ENCODE measurements at regions not wholly inside any gene's neighbourhood (a gene's known extent, or its start where the extent isn't known, plus 50 kb on each side); places are given as distances from the start of the nearest gene placed in this dataset.
"Not testable (repeated sequence)": the region's sequence is repeated elsewhere in the genome, so short reads cannot be mapped to it uniquely, and the experiment has no call there.

DNA sequence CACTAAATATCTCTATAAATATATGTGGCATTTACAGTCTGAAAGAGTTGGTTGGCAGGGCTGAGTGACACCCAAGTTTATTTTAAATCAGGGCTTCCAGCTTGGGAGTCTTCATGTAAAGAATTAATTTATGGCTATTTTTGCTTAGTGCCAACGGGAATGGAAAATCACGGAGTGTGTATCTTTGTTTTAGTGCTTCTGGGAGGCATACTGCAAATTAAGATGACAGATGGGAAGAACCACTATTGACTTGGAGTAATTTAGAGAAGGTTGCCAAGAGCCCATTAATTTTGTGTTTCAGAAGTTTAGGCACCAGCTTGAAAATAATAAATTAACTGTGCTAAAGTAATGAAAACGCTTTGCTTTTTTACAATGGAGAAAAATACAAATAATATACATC, 135.2 kb downstream of the GPR37 start:
- no peaks in the 10 kb centered on the region for H3K36me3 ChIP-seq (ENCODE audit: insufficient read depth, low read length)
- no peaks in the 10 kb centered on the region for H4K20me1 ChIP-seq (ENCODE audit: insufficient read depth, low read length)
- H3K9ac ChIP-seq (ENCODE audit: low read length): no peak overlapping the region
- H3K27ac ChIP-seq (ENCODE audit: low read depth, low read length, poor library complexity, severe bottlenecking): no peak overlapping the region
- H3K4me1 ChIP-seq (ENCODE audit: insufficient read depth, low read length, severe bottlenecking): no peaks in the 10 kb centered on the region
- no peaks in the 10 kb centered on the region for H3K9me2 ChIP-seq (ENCODE audit: low read depth, low read length)
- H3K9me3 ChIP-seq (ENCODE audit: low read length): peaks cover 3% of the 10 kb centered on the region; the same call in 1 of the 2 replicates
- H3K79me2 ChIP-seq (ENCODE audit: insufficient read depth, low read length): no peaks in the 10 kb centered on the region
- no peak overlapping the region for H3K4me3 ChIP-seq (ENCODE audit: low read depth, low read length, poor library complexity, severe bottlenecking)
- H2AFZ ChIP-seq (ENCODE audit: low read length): no peak overlapping the region
- H3K27me3 ChIP-seq (ENCODE audit: insufficient read depth, low read length): no peaks in the 10 kb centered on the region
- TF ChIP-seq EZH2 (IDR thresholded peaks at IDR 0.05; ENCODE audit: borderline replicate concordance, low read length): no peak
- TF ChIP-seq, protein P1, sequence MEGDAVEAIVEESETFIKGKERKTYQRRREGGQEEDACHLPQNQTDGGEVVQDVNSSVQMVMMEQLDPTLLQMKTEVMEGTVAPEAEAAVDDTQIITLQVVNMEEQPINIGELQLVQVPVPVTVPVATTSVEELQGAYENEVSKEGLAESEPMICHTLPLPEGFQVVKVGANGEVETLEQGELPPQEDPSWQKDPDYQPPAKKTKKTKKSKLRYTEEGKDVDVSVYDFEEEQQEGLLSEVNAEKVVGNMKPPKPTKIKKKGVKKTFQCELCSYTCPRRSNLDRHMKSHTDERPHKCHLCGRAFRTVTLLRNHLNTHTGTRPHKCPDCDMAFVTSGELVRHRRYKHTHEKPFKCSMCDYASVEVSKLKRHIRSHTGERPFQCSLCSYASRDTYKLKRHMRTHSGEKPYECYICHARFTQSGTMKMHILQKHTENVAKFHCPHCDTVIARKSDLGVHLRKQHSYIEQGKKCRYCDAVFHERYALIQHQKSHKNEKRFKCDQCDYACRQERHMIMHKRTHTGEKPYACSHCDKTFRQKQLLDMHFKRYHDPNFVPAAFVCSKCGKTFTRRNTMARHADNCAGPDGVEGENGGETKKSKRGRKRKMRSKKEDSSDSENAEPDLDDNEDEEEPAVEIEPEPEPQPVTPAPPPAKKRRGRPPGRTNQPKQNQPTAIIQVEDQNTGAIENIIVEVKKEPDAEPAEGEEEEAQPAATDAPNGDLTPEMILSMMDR (IDR thresholded peaks at IDR 0.05; ENCODE audit: low read length): no peak
- no peaks in the 10 kb centered on the region for H3F3A ChIP-seq (ENCODE audit: insufficient read depth, low read length)
- H3K4me2 ChIP-seq (ENCODE audit: low read length): no peak overlapping the region

DNA sequence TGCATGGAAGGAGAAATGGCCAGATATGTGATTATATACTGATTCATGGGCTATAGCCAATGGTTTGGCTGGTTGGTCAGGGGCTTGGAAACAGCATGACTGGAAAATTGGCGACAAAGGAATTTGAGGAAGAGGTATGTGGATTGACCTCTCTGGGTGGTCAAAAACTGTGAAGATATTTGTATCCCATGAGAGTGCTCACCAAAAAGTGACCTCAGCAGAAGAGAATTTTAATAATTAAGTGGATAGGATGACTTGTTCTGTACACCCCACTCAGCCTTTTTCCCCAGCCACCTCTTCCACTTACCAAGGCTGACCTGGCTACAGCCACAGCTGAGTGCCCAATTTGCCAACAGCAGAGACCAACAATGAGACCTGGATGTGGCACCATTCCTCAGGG, 146.7 kb downstream of the GPR37 start:
- no peak overlapping the region for H2AFZ ChIP-seq (ENCODE audit: low read length)
- no peak overlapping the region for H3K9ac ChIP-seq (ENCODE audit: low read length)
- no peaks in the 10 kb centered on the region for H3K9me2 ChIP-seq (ENCODE audit: low read depth, low read length)
- H4K20me1 ChIP-seq (ENCODE audit: insufficient read depth, low read length): no peaks in the 10 kb centered on the region
- no peaks in the 10 kb centered on the region for H3K36me3 ChIP-seq (ENCODE audit: insufficient read depth, low read length)
- H3K27me3 ChIP-seq (ENCODE audit: insufficient read depth, low read length): no peaks in the 10 kb centered on the region
- TF ChIP-seq, protein P1 (IDR thresholded peaks at IDR 0.05; ENCODE audit: low read length): no peak
- TF ChIP-seq EZH2 (IDR thresholded peaks at IDR 0.05; ENCODE audit: borderline replicate concordance, low read length): no peak
- no peak overlapping the region for H3K4me2 ChIP-seq (ENCODE audit: low read length)
- no peak overlapping the region for H3K27ac ChIP-seq (ENCODE audit: low read depth, low read length, poor library complexity, severe bottlenecking)
- no peaks in the 10 kb centered on the region for H3K9me3 ChIP-seq (ENCODE audit: low read length)
- no peaks in the 10 kb centered on the region for H3K79me2 ChIP-seq (ENCODE audit: insufficient read depth, low read length)
- H3K4me1 ChIP-seq (ENCODE audit: insufficient read depth, low read length, severe bottlenecking): no peaks in the 10 kb centered on the region
- no peak overlapping the region for H3K4me3 ChIP-seq (ENCODE audit: low read depth, low read length, poor library complexity, severe bottlenecking)
- H3F3A ChIP-seq (ENCODE audit: insufficient read depth, low read length): no peaks in the 10 kb centered on the region

DNA sequence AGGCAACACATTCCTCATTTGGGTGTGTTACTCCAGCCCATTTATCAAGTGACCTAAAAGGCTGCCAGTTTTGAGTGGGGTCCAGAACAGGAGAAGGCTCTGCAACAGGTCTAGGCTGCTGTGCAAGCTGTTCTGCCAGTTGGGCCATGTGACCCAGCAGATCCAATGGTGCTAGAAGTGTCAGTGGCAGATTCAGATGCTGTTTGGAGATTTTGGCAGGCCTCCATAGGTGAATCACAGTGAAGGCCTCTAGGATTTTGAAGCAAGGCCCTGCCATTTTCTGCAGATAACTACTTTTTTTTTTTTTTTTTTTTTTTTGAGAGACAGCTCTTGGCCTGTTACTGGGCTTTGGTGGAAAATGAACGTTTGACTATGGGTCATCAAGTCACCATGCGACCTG, 147.5 kb downstream of the GPR37 start:
- not testable (repeated sequence) for H3K27me3 ChIP-seq (ENCODE audit: insufficient read depth, low read length); H3K36me3 ChIP-seq (ENCODE audit: insufficient read depth, low read length); H2AFZ ChIP-seq (ENCODE audit: low read length); H3K4me2 ChIP-seq (ENCODE audit: low read length); H3K9me3 ChIP-seq (ENCODE audit: low read length); H3K79me2 ChIP-seq (ENCODE audit: insufficient read depth, low read length); H3K9ac ChIP-seq (ENCODE audit: low read length); H4K20me1 ChIP-seq (ENCODE audit: insufficient read depth, low read length); H3K4me3 ChIP-seq (ENCODE audit: low read depth, low read length, poor library complexity, severe bottlenecking); H3K27ac ChIP-seq (ENCODE audit: low read depth, low read length, poor library complexity, severe bottlenecking); H3K4me1 ChIP-seq (ENCODE audit: insufficient read depth, low read length, severe bottlenecking); H3K9me2 ChIP-seq (ENCODE audit: low read depth, low read length); H3F3A ChIP-seq (ENCODE audit: insufficient read depth, low read length)

DNA sequence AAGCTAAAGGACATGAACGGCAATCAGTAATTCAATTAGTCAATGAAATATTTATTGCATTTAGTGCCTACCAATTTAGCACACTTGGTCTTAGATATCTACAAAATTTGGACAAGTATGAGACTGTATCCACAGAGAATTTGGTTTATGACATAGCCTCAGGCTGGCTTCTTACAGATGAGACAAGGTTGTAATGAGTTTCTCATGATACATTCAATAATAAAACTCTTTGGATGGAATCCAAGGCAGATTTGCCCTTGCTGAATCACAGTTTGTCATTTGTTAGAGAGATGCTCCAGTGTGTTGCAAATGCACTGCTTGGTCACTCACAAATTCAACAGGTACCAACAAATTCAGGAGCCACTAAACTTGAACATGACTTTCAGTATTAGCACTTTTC, 162.5 kb downstream of the GPR37 start:
- Histone ChIP-seq H3K9ac (ENCODE audit: low read length) (no peak overlapping the region), H3K4me3 (ENCODE audit: low read depth, low read length, poor library complexity, severe bottlenecking) (no peak overlapping the region), H3K79me2 (ENCODE audit: insufficient read depth, low read length) (no peaks in the 10 kb centered on the region), H3K9me2 (ENCODE audit: low read depth, low read length) (no peaks in the 10 kb centered on the region), H3K27me3 (ENCODE audit: insufficient read depth, low read length) (no peaks in the 10 kb centered on the region), H3K4me2 (ENCODE audit: low read length) (no peak overlapping the region), H3K9me3 (ENCODE audit: low read length) (no peaks in the 10 kb centered on the region), H3K4me1 (ENCODE audit: insufficient read depth, low read length, severe bottlenecking) (no peaks in the 10 kb centered on the region), H4K20me1 (ENCODE audit: insufficient read depth, low read length) (no peaks in the 10 kb centered on the region), H2AFZ (ENCODE audit: low read length) (no peak overlapping the region), H3K27ac (ENCODE audit: low read depth, low read length, poor library complexity, severe bottlenecking) (no peak overlapping the region), H3F3A (ENCODE audit: insufficient read depth, low read length) (no peaks in the 10 kb centered on the region), H3K36me3 (ENCODE audit: insufficient read depth, low read length) (no peaks in the 10 kb centered on the region)
- TF ChIP-seq, protein P1 (IDR thresholded peaks at IDR 0.05; ENCODE audit: low read length): no peak
- TF ChIP-seq EZH2 (IDR thresholded peaks at IDR 0.05; ENCODE audit: borderline replicate concordance, low read length): no peak

Data from OCI-LY1 (cell line).